MCF 10A (cell line): ENCODE measurements at regions not wholly inside any gene's neighbourhood (a gene's known extent, or its start where the extent isn't known, plus 50 kb on each side); places are given as distances from the start of the nearest gene placed in this dataset.

Source experiments
- BruUV-seq: library from RNA; stranded (reverse); fragments of 400-500 nt; replicated peaks from 2 replicates; lab custom pipeline; 2021; lab: Mats Ljungman, UMichigan
- CTCF ChIA-PET: fragments of 300-600 bp; sonication (Branson Sonifier 250); formaldehyde crosslinking; extraction: SDS; loops from one replicate; lab custom pipeline; 2021; ENCODE audit warnings: antibody characterized with exemption, inconsistent platforms; lab: Yijun Ruan, JAX
- POLR2A ChIA-PET: fragments of 300-600, 350-650 bp; sonication (Branson Sonifier 250); formaldehyde crosslinking; extraction: SDS; loops from one replicate; lab custom pipeline; 2020; ENCODE audit warnings: antibody characterized with exemption, inconsistent platforms; lab: Yijun Ruan, JAX
- DNase-seq: peaks from one replicate; pipeline ENCODE4 v3.0.0-alpha.2; 2018; ENCODE audit not compliant: unreplicated experiment
- H3K27ac Mint-ChIP-seq: one replicate; pipeline ENCODE4 v1.8.0; 2022; ENCODE audit warnings: mild to moderate bottlenecking, low read depth, mixed read lengths; ENCODE audit not compliant: unreplicated experiment
- H3K27me3 Mint-ChIP-seq: one replicate; pipeline ENCODE4 v1.8.0; 2022; ENCODE audit warnings: mixed read lengths; ENCODE audit not compliant: insufficient read depth, unreplicated experiment
- H3K36me3 Mint-ChIP-seq: one replicate; pipeline ENCODE4 v1.8.0; 2022; ENCODE audit warnings: mild to moderate bottlenecking, moderate library complexity, mixed read lengths; ENCODE audit not compliant: insufficient read depth, unreplicated experiment
- H3K4me1 Mint-ChIP-seq: one replicate; pipeline ENCODE4 v1.8.0; 2022; ENCODE audit warnings: mixed read lengths; ENCODE audit not compliant: insufficient read depth, unreplicated experiment
- H3K4me3 Mint-ChIP-seq: one replicate; pipeline ENCODE4 v1.8.0; 2022; ENCODE audit warnings: mild to moderate bottlenecking, moderate library complexity, mixed read lengths; ENCODE audit not compliant: unreplicated experiment
- H3K9me3 Mint-ChIP-seq: one replicate; pipeline ENCODE4 v1.8.0; 2022; ENCODE audit warnings: mixed read lengths; ENCODE audit not compliant: unreplicated experiment
- CTCF ChIP-seq: fragments of 200-600 bp; IDR thresholded peaks from one replicate; pipeline ENCODE4 v1.8.0; 2022; ENCODE audit warnings: antibody characterized with exemption, mild to moderate bottlenecking; ENCODE audit not compliant: unreplicated experiment
- intact Hi-C: fragments of 100-400 bp; cut with micrococcal nuclease; formaldehyde crosslinking; loops from 2 replicates; pipeline ENCODE4 v1.14.1; 2022

GRCh38 chr16:85164838-85165516 is 52.7 kb upstream of the CIBAR2 start:
- Mint-ChIP-seq H3K4me1 (peaks cover 8% of the 10 kb centered on the region), H3K27me3 (no peaks in the 10 kb centered on the region), H3K27ac (no peak overlapping the region), H3K9me3 (no peaks in the 10 kb centered on the region), H3K36me3 (peaks cover 3% of the 10 kb centered on the region), H3K4me3 (no peak overlapping the region)
- intact Hi-C loops = no loop called here
- ChIA-PET POLR2A (interaction anchor here (1.4 kb wide), 1 partner anchor 14 kb away, joined by 3 read pairs; no protein-coding TSS in a partner anchor), CTCF (interaction anchor here (0.5 to 0.6 kb wide), 2 partner anchors 39 to 624 kb away, joined by 3 read pairs; no protein-coding TSS in a partner anchor)
- TF ChIP-seq CTCF = no peak
- DNase-seq = no peak
- no TSS peak for BruUV-seq

GRCh38 chr16:85165781-85166180 is 53.5 kb upstream of the CIBAR2 start:
- no TSS peak for BruUV-seq
- intact Hi-C loops = no loop called here
- Mint-ChIP-seq H3K9me3 (no peaks in the 10 kb centered on the region), H3K36me3 (no peaks in the 10 kb centered on the region), H3K4me3 (no peak overlapping the region), H3K4me1 (peaks cover 8% of the 10 kb centered on the region), H3K27ac (no peak overlapping the region), H3K27me3 (no peaks in the 10 kb centered on the region)
- DNase-seq = no peak
- ChIA-PET POLR2A (interaction anchor here (0.6 to 1.6 kb wide), 4 partner anchors 13 to 39 kb away, joined by 3 to 5 read pairs (median 3); no protein-coding TSS in a partner anchor), CTCF (interaction anchor here (0.6 kb wide), 1 partner anchor 38 kb away, joined by 3 read pairs; no protein-coding TSS in a partner anchor)
- TF ChIP-seq CTCF = no peak

GRCh38 chr16:85166281-85166680 is 54.0 kb upstream of the CIBAR2 start:
- H3K36me3 Mint-ChIP-seq = no peaks in the 10 kb centered on the region
- TF ChIP-seq CTCF = no peak
- H3K27me3 Mint-ChIP-seq = no peaks in the 10 kb centered on the region
- no TSS peak for BruUV-seq
- CTCF ChIA-PET = no interaction called here
- no peaks in the 10 kb centered on the region for H3K9me3 Mint-ChIP-seq
- no peak overlapping the region for H3K27ac Mint-ChIP-seq
- DNase-seq = no peak
- POLR2A ChIA-PET = interaction anchor here (0.6 to 1.6 kb wide), 5 partner anchors 8 to 38 kb away, joined by 3 to 5 read pairs (median 3); no protein-coding TSS in a partner anchor
- intact Hi-C loops = no loop called here
- H3K4me3 Mint-ChIP-seq = no peak overlapping the region
- H3K4me1 Mint-ChIP-seq = peaks cover 8% of the 10 kb centered on the region

GRCh38 chr16:85166699-85167588 is 54.7 kb upstream of the CIBAR2 start:
- no peak for TF ChIP-seq CTCF
- ChIA-PET POLR2A (interaction anchor here (0.9 to 1.6 kb wide), 4 partner anchors 9 to 38 kb away, joined by 3 to 5 read pairs (median 3); no protein-coding TSS in a partner anchor), CTCF (interaction anchor here (0.7 kb wide), 1 partner anchor 17 kb away, joined by 3 read pairs; no protein-coding TSS in a partner anchor)
- Mint-ChIP-seq H3K4me1 (peaks cover 8% of the 10 kb centered on the region), H3K27me3 (no peaks in the 10 kb centered on the region), H3K27ac (no peak overlapping the region), H3K9me3 (no peaks in the 10 kb centered on the region), H3K4me3 (no peak overlapping the region), H3K36me3 (no peaks in the 10 kb centered on the region)
- intact Hi-C loops = no loop called here
- BruUV-seq = no TSS peak
- DNase-seq = peak; percentile 42
